ENCODE measurements at regions not wholly inside any gene's neighbourhood (a gene's known extent, or its start where the extent isn't known, plus 50 kb on each side); places are given as distances from the start of the nearest gene placed in this dataset.

DNA sequence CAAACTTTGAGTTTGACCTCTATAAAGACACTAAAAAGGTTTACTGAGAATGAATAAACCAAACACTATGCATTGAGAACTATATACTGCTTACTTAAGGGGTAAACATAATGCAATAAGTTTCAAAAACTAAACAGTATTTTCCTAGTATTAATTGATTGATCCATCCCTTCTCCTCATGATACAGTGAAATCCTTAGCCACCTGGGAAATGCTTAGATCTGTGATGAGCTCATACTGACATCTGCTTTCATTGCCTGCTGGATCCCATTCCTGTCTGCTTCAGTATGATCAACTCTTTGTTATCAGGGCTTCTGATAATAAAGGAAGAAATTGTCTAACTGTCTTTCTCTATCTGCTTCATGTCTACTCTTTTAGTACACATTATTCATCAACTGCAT lies 74.9 kb upstream of the UBE2E3 start:
- TF ChIP-seq, protein P1, sequence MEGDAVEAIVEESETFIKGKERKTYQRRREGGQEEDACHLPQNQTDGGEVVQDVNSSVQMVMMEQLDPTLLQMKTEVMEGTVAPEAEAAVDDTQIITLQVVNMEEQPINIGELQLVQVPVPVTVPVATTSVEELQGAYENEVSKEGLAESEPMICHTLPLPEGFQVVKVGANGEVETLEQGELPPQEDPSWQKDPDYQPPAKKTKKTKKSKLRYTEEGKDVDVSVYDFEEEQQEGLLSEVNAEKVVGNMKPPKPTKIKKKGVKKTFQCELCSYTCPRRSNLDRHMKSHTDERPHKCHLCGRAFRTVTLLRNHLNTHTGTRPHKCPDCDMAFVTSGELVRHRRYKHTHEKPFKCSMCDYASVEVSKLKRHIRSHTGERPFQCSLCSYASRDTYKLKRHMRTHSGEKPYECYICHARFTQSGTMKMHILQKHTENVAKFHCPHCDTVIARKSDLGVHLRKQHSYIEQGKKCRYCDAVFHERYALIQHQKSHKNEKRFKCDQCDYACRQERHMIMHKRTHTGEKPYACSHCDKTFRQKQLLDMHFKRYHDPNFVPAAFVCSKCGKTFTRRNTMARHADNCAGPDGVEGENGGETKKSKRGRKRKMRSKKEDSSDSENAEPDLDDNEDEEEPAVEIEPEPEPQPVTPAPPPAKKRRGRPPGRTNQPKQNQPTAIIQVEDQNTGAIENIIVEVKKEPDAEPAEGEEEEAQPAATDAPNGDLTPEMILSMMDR (IDR thresholded peaks at IDR 0.05; ENCODE audit: poor library complexity, severe bottlenecking), result no peak
- TF ChIP-seq RAD21 (conservative IDR thresholded peaks at IDR 0.05), result no peak
- no peak for TF ChIP-seq SMC3 (conservative IDR thresholded peaks at IDR 0.05; ENCODE audit: poor library complexity)
- TF ChIP-seq, protein P2, sequence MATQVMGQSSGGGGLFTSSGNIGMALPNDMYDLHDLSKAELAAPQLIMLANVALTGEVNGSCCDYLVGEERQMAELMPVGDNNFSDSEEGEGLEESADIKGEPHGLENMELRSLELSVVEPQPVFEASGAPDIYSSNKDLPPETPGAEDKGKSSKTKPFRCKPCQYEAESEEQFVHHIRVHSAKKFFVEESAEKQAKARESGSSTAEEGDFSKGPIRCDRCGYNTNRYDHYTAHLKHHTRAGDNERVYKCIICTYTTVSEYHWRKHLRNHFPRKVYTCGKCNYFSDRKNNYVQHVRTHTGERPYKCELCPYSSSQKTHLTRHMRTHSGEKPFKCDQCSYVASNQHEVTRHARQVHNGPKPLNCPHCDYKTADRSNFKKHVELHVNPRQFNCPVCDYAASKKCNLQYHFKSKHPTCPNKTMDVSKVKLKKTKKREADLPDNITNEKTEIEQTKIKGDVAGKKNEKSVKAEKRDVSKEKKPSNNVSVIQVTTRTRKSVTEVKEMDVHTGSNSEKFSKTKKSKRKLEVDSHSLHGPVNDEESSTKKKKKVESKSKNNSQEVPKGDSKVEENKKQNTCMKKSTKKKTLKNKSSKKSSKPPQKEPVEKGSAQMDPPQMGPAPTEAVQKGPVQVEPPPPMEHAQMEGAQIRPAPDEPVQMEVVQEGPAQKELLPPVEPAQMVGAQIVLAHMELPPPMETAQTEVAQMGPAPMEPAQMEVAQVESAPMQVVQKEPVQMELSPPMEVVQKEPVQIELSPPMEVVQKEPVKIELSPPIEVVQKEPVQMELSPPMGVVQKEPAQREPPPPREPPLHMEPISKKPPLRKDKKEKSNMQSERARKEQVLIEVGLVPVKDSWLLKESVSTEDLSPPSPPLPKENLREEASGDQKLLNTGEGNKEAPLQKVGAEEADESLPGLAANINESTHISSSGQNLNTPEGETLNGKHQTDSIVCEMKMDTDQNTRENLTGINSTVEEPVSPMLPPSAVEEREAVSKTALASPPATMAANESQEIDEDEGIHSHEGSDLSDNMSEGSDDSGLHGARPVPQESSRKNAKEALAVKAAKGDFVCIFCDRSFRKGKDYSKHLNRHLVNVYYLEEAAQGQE (IDR thresholded peaks at IDR 0.05; ENCODE audit: borderline replicate concordance), result no peak
- no peak for TF ChIP-seq POLR2AphosphoS5 (IDR thresholded peaks at IDR 0.05)
- no peak for TF ChIP-seq EZH2 (IDR thresholded peaks at IDR 0.05; ENCODE audit: borderline replicate concordance, insufficient read depth, low read length, poor library complexity, severe bottlenecking)

Data from neural cell (in vitro differentiated cells).